Type B pancreatic cell (in vitro differentiated cells): ENCODE measurements at regions not wholly inside any gene's neighbourhood (a gene's known extent, or its start where the extent isn't known, plus 50 kb on each side); places are given as distances from the start of the nearest gene placed in this dataset.
A peak's percentile ranks its signal among the peaks of the same experiment; 100 is the strongest.

Experiments
- DNase-seq: peaks from one replicate; pipeline ENCODE4 v3.0.0; 2021; ENCODE audit warnings: mixed read lengths; ENCODE audit not compliant: unreplicated experiment; ENCODE audit errors: extremely low spot score
- H3K27ac Mint-ChIP-seq: 2 replicates; pipeline ENCODE4 v1.8.0; 2021; ENCODE audit warnings: mild to moderate bottlenecking, mixed read lengths
- H3K27me3 Mint-ChIP-seq: 2 replicates; pipeline ENCODE4 v1.8.0; 2021; ENCODE audit warnings: mixed read lengths
- H3K36me3 Mint-ChIP-seq: 2 replicates; pipeline ENCODE4 v1.8.0; 2021; ENCODE audit warnings: mixed read lengths
- H3K4me1 Mint-ChIP-seq: one replicate; pipeline ENCODE4 v1.8.0; 2021; ENCODE audit warnings: mixed read lengths; ENCODE audit not compliant: unreplicated experiment
- H3K4me3 Mint-ChIP-seq: 2 replicates; pipeline ENCODE4 v1.8.0; 2021; ENCODE audit warnings: mild to moderate bottlenecking, mixed read lengths
- H3K9me3 Mint-ChIP-seq: 2 replicates; pipeline ENCODE4 v1.8.0; 2021; ENCODE audit warnings: mixed read lengths
- TF ChIP-seq, protein P1 (sequence below): fragments of 200-600 bp; sonication (generic); conservative IDR thresholded peaks from 2 replicates; pipeline ENCODE4 v1.5.0; 2021; ENCODE audit warnings: antibody characterized with exemption, mild to moderate bottlenecking

DNA sequence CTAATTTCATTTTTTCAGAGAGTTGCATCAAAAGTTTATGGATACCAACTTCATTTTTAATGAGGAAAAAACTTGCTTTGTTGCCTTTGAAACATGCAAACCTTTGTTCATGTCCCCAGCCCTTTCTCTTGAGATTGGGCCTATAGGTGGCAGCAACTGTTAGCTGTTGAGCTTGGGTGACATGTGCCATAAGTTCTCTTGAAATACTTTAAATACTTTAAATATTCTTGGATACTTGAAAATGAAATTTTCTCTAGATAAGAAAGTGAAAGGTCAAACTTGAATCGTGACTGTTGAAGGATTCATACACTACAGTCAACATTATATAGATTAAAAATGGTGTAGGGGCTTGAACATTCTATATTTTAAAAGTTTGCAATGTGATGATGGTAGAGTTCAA is 294.9 kb downstream of the NDFIP2 start:
- no peak overlapping the region for H3K27ac Mint-ChIP-seq
- peaks cover 18% of the 10 kb centered on the region for H3K4me1 Mint-ChIP-seq

DNA sequence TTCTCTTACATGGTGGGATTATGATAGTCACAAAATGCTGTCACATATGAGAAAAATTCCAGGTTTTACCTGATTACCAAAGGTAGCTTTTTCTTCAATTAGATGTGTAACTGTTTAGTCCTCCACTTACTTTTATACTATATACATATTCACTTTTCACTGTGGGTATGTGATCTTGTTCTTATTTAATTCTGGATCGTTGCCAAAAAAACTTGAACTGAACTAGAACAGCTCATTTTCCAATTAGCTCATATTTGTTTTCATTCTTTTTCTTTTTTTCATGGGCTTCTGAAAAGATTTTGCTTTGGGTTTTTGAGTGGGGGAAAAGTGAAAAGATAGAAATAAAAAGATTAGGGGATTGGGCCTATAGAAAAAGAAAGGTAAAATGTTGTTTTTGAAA is 291.9 kb downstream of the NDFIP2 start:
- Mint-ChIP-seq H3K4me3 (no peak overlapping the region), H3K36me3 (peaks cover 3% of the 10 kb centered on the region), H3K27ac (no peak overlapping the region), H3K27me3 (no peaks in the 10 kb centered on the region), H3K4me1 (peaks cover 11% of the 10 kb centered on the region), H3K9me3 (no peaks in the 10 kb centered on the region)
- DNase-seq = no peak
- TF ChIP-seq, protein P1, sequence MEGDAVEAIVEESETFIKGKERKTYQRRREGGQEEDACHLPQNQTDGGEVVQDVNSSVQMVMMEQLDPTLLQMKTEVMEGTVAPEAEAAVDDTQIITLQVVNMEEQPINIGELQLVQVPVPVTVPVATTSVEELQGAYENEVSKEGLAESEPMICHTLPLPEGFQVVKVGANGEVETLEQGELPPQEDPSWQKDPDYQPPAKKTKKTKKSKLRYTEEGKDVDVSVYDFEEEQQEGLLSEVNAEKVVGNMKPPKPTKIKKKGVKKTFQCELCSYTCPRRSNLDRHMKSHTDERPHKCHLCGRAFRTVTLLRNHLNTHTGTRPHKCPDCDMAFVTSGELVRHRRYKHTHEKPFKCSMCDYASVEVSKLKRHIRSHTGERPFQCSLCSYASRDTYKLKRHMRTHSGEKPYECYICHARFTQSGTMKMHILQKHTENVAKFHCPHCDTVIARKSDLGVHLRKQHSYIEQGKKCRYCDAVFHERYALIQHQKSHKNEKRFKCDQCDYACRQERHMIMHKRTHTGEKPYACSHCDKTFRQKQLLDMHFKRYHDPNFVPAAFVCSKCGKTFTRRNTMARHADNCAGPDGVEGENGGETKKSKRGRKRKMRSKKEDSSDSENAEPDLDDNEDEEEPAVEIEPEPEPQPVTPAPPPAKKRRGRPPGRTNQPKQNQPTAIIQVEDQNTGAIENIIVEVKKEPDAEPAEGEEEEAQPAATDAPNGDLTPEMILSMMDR = no peak

More for the DNA sequence above, 294.9 kb downstream of the NDFIP2 start:
- H3K9me3 Mint-ChIP-seq = no peaks in the 10 kb centered on the region
- TF ChIP-seq, protein P1 = peak; percentile 74
- H3K27me3 Mint-ChIP-seq = peaks cover 2% of the 10 kb centered on the region
- no peak for DNase-seq
- H3K4me3 Mint-ChIP-seq = no peak overlapping the region
- H3K36me3 Mint-ChIP-seq = peaks cover 3% of the 10 kb centered on the region

DNA sequence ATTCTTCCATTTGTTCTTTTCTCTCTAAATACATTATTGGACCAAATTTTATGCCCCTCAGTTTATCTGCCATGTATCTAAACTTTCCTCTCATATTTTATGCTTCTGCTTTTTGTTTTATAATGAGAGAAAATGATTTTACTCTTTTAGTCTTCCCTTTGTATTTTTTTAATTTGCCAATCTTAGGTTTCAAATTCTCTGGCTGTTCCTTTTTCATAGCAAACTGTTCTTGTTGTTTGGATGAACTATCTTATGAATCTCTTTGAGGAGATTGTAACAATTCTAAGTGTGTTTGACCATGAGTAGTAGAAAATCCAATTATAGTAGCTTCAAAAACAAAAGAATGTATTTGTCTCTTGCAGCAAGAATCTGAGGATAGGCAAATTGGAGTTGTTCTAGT is 290.5 kb downstream of the NDFIP2 start:
- Mint-ChIP-seq H3K4me3 (no peak overlapping the region), H3K4me1 (peaks cover 13% of the 10 kb centered on the region), H3K27ac (no peak overlapping the region), H3K27me3 (no peaks in the 10 kb centered on the region), H3K36me3 (peaks cover 3% of the 10 kb centered on the region), H3K9me3 (no peaks in the 10 kb centered on the region)
- TF ChIP-seq, protein P1 = no peak
- DNase-seq = no peak

DNA sequence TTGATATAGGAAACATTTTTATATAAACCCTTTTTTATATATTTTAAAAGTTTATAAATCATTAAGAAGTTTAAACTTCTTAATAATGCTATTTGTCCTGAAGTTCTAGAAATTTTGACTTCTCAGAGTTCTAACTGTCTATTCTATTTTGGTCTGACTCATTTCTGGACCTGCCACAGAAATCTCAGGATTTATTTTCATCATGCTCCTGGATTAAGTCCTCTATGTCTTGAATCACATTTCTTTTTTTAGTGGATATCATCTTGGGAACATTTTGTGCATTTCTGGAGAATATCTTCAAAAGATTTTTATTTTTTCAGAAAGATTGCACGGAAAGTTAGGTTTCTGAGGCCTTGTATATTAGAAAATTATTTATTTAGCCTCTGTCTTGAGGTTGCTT is 289.1 kb downstream of the NDFIP2 start:
- H3K4me1 Mint-ChIP-seq = peaks cover 4% of the 10 kb centered on the region
- peaks cover 3% of the 10 kb centered on the region for H3K36me3 Mint-ChIP-seq
- no peak for DNase-seq
- no peak overlapping the region for H3K27ac Mint-ChIP-seq
- H3K27me3 Mint-ChIP-seq = no peaks in the 10 kb centered on the region
- H3K4me3 Mint-ChIP-seq = no peak overlapping the region
- TF ChIP-seq, protein P1 = no peak
- no peaks in the 10 kb centered on the region for H3K9me3 Mint-ChIP-seq

DNA sequence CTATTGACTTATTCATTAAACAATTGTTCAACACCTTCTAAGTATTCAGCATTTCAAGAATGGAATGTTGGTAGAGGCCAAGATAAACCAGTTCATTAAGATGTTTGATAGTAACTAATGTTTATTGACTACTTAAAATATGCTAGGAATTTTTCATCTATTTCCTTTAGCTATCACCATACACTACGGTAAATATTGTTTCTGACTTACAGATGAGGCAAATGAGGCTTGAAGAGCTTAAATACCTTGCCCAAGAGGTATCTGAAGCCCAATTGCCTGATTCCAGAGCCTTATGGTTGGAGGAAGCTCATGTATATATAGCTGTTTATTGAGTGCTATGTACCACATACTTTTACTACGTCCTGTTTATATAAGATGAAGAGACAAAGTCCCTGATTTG is 286.2 kb downstream of the NDFIP2 start:
- no peak overlapping the region for H3K27ac Mint-ChIP-seq
- H3K4me1 Mint-ChIP-seq = peaks cover 4% of the 10 kb centered on the region
- no peak for DNase-seq
- TF ChIP-seq, protein P1 = no peak
- no peaks in the 10 kb centered on the region for H3K9me3 Mint-ChIP-seq
- H3K4me3 Mint-ChIP-seq = no peak overlapping the region
- no peaks in the 10 kb centered on the region for H3K36me3 Mint-ChIP-seq
- no peaks in the 10 kb centered on the region for H3K27me3 Mint-ChIP-seq

DNA sequence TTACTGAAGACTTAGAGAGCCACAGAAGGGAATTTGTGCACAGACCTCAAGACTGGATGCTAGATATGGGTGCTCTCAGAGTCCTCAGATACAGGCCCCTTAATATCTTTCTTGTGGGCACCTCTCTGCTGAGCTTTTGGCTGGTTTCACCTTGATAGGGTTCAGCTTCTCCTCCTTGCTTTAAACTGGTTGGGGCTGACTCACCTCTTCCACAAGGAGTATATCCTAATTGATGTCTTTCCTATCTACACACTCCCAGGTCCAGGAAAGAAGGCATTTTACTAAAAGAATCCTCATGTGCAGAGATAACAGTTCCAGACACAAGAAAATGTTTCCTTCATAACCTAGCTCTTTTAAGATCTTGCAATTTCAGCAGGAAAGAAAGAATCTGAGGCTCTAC is 284.4 kb downstream of the NDFIP2 start:
- no peaks in the 10 kb centered on the region for H3K9me3 Mint-ChIP-seq
- H3K4me3 Mint-ChIP-seq = no peak overlapping the region
- no peak for DNase-seq
- TF ChIP-seq, protein P1 = no peak
- H3K36me3 Mint-ChIP-seq = no peaks in the 10 kb centered on the region
- no peaks in the 10 kb centered on the region for H3K27me3 Mint-ChIP-seq
- H3K4me1 Mint-ChIP-seq = peaks cover 4% of the 10 kb centered on the region
- no peak overlapping the region for H3K27ac Mint-ChIP-seq
